ENCODE measurements at regions not wholly inside any gene's neighbourhood (a gene's known extent, or its start where the extent isn't known, plus 50 kb on each side); places are given as distances from the start of the nearest gene placed in this dataset.

DNA sequence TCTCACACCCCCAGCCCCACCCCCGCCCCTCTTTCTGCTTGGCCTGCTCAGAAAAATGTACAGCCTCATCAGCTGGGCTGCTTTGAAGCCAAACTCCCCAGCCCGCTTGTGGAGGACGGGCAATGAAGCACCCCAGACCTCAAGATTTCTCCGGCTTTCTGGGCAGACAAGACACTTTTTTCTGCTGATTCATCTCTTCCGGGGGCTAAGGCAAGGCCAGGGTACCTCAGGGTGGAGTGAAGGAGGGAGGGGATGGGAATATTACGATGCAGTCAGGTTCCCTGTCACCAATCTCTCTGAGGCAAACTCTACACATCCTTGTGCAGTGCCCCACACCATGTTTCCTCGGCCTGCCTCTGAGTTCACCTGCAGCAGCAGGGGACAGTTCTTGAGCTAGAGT, 66.9 kb upstream of the ATP6AP2 start:
- TF ChIP-seq EZH2 (IDR thresholded peaks at IDR 0.05; ENCODE audit: borderline replicate concordance, low read depth, low read length, severe bottlenecking) (no peak), POLR2A (IDR thresholded peaks at IDR 0.05; ENCODE audit: low read depth, low read length) (no peak), FOS (IDR thresholded peaks at IDR 0.05; ENCODE audit: borderline replicate concordance, insufficient read depth, low read length) (no peak), MYC (IDR thresholded peaks at IDR 0.05; ENCODE audit: low read depth, low read length) (no peak), POLR2AphosphoS5 (IDR thresholded peaks at IDR 0.05; ENCODE audit: insufficient read depth, low read depth, low read length) (no peak), JUN (IDR thresholded peaks at IDR 0.05; ENCODE audit: borderline replicate concordance, insufficient read depth, insufficient read length, low read depth) (no peak), GATA2 (IDR thresholded peaks at IDR 0.05; ENCODE audit: insufficient read depth, insufficient read length, low read depth, low read length) (no peak)
- TF ChIP-seq, protein P1, sequence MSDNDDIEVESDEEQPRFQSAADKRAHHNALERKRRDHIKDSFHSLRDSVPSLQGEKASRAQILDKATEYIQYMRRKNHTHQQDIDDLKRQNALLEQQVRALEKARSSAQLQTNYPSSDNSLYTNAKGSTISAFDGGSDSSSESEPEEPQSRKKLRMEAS (IDR thresholded peaks at IDR 0.05; ENCODE audit: insufficient read depth, insufficient read length): no peak
- TF ChIP-seq, protein P2, sequence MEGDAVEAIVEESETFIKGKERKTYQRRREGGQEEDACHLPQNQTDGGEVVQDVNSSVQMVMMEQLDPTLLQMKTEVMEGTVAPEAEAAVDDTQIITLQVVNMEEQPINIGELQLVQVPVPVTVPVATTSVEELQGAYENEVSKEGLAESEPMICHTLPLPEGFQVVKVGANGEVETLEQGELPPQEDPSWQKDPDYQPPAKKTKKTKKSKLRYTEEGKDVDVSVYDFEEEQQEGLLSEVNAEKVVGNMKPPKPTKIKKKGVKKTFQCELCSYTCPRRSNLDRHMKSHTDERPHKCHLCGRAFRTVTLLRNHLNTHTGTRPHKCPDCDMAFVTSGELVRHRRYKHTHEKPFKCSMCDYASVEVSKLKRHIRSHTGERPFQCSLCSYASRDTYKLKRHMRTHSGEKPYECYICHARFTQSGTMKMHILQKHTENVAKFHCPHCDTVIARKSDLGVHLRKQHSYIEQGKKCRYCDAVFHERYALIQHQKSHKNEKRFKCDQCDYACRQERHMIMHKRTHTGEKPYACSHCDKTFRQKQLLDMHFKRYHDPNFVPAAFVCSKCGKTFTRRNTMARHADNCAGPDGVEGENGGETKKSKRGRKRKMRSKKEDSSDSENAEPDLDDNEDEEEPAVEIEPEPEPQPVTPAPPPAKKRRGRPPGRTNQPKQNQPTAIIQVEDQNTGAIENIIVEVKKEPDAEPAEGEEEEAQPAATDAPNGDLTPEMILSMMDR (IDR thresholded peaks at IDR 0.05; ENCODE audit: extremely low read depth in 1 of 2, insufficient read depth in 1 of 2, low read depth in 1 of 2, low read length in 2 of 2): no peak
- ChIA-PET POLR2A (no interaction called here), CTCF (no interaction called here)
- no TSS peak for BruUV-seq (replicated peaks)
- no peak overlapping the region for H3K9ac ChIP-seq (replicated peaks; ENCODE audit: extremely low read depth, insufficient read depth, low read length)
- H3K9me3 ChIP-seq (replicated peaks; ENCODE audit: control insufficient read depth, insufficient read depth, low read length): no peaks in the 10 kb centered on the region
- H3K36me3 ChIP-seq (ENCODE audit: control insufficient read depth in 2 of 2, extremely low read depth in 1 of 2, insufficient read depth in 2 of 2, low read length in 2 of 2): no peaks in the 10 kb centered on the region
- no peak overlapping the region for H3K4me3 ChIP-seq (replicated peaks in 1 of 3; ENCODE audit: insufficient read depth in 1 of 3, low read depth in 1 of 3, low read length in 3 of 3)
- FAIRE-seq (no peak), DNase-seq (ENCODE audit: low read depth, low spot score) (no peak)
- no peaks in the 10 kb centered on the region for H3K4me1 ChIP-seq (ENCODE audit: control insufficient read depth, extremely low read depth, insufficient read depth, low read length)
- no peak overlapping the region for H3K27ac ChIP-seq (ENCODE audit: insufficient read depth, low read depth, low read length)
- H4K20me1 ChIP-seq (replicated peaks; ENCODE audit: control insufficient read depth, extremely low read depth, insufficient read depth, low read length): no peaks in the 10 kb centered on the region
- dilution Hi-C loops (cut with MboI; ENCODE audit: extremely low pct_ligation_motif_present, low sequenced_read_pairs) (no loop called here), intact Hi-C loops (cut with micrococcal nuclease) (no loop called here)
- H3K79me2 ChIP-seq (ENCODE audit: control insufficient read depth, insufficient read depth, low read length): no peaks in the 10 kb centered on the region
- H3K4me2 ChIP-seq (ENCODE audit: insufficient read depth, low read length): no peak overlapping the region
- no peaks in the 10 kb centered on the region for H3K9me1 ChIP-seq (replicated peaks; ENCODE audit: control insufficient read depth, extremely low read depth, insufficient read depth, low read length)
- H2AFZ ChIP-seq (ENCODE audit: low read depth, low read length): no peak overlapping the region
- H3K27me3 ChIP-seq (ENCODE audit: control insufficient read depth in 2 of 2, insufficient read depth in 2 of 2, low read length in 2 of 2): no peaks in the 10 kb centered on the region

All from endothelial cell of umbilical vein (primary cell).